Lower leg skin (tissue), 3 donors: ENCODE measurements at regions not wholly inside any gene's neighbourhood (a gene's known extent, or its start where the extent isn't known, plus 50 kb on each side); places are given as distances from the start of the nearest gene placed in this dataset.

Source experiments
- POLR2A ChIP-seq, 2 donors: fragments of 450-650 bp; IDR thresholded peaks; one replicate each; pipeline ENCODE4 v1.6.1; 2016 to 2017; ENCODE audit warnings: antibody characterized with exemption in 2 of 2, mild to moderate bottlenecking in 1 of 2, moderate library complexity in 1 of 2
- TF ChIP-seq, protein P1 (sequence below), 3 donors: fragments of 450-650 bp; IDR thresholded peaks; one replicate each; pipeline ENCODE4 v1.5.1; 2016; ENCODE audit warnings: antibody characterized with exemption in 3 of 3, mild to moderate bottlenecking in 3 of 3, moderate library complexity in 2 of 3

DNA sequence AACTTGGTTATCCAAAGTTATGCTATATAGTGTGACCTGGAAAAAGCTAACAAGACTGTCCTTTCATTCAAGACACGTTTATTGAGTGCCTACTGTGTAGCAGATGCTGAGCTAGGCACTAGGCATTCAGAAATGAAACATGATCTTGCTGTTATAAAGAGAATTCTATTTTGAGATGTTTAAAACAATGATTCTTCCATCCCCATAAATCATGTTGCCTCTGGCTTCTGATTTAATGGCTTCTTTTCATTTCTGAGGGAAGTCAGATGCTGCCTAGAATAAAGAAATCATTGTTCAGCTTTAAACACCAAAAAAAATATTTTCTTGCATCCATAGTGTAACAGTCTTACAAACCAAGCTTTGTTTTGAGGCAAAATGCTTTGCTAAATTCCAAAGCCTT lies 620.9 kb upstream of the UBE2E2 start:
- TF ChIP-seq, protein P1, sequence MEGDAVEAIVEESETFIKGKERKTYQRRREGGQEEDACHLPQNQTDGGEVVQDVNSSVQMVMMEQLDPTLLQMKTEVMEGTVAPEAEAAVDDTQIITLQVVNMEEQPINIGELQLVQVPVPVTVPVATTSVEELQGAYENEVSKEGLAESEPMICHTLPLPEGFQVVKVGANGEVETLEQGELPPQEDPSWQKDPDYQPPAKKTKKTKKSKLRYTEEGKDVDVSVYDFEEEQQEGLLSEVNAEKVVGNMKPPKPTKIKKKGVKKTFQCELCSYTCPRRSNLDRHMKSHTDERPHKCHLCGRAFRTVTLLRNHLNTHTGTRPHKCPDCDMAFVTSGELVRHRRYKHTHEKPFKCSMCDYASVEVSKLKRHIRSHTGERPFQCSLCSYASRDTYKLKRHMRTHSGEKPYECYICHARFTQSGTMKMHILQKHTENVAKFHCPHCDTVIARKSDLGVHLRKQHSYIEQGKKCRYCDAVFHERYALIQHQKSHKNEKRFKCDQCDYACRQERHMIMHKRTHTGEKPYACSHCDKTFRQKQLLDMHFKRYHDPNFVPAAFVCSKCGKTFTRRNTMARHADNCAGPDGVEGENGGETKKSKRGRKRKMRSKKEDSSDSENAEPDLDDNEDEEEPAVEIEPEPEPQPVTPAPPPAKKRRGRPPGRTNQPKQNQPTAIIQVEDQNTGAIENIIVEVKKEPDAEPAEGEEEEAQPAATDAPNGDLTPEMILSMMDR (IDR thresholded peaks at IDR 0.05) = no peak
- TF ChIP-seq POLR2A (IDR thresholded peaks at IDR 0.05) = no peak
